Mammary epithelial cell (primary cell): ENCODE measurements at regions not wholly inside any gene's neighbourhood (a gene's known extent, or its start where the extent isn't known, plus 50 kb on each side); places are given as distances from the start of the nearest gene placed in this dataset.

Source experiments
- EZH2 ChIP-seq: IDR thresholded peaks from 2 replicates; pipeline ENCODE4 v1.6.1; 2012; ENCODE audit warnings: low read length, inconsistent platforms, borderline replicate concordance
- TF ChIP-seq, protein P1 (sequence below), 2 donors: IDR thresholded peaks in 1 of 2; conservative IDR thresholded peaks in 1 of 2; 2 replicates each; pipeline ENCODE4 v1.5.1; 2011 to 2012; ENCODE audit warnings: inconsistent platforms in 2 of 2, low read length in 2 of 2, mild to moderate bottlenecking in 2 of 2, control low read depth in 1 of 2, low read depth in 1 of 2; ENCODE audit not compliant: insufficient read depth in 1 of 2; ENCODE audit errors: extremely low read depth in 1 of 2

- TF ChIP-seq, protein P1, sequence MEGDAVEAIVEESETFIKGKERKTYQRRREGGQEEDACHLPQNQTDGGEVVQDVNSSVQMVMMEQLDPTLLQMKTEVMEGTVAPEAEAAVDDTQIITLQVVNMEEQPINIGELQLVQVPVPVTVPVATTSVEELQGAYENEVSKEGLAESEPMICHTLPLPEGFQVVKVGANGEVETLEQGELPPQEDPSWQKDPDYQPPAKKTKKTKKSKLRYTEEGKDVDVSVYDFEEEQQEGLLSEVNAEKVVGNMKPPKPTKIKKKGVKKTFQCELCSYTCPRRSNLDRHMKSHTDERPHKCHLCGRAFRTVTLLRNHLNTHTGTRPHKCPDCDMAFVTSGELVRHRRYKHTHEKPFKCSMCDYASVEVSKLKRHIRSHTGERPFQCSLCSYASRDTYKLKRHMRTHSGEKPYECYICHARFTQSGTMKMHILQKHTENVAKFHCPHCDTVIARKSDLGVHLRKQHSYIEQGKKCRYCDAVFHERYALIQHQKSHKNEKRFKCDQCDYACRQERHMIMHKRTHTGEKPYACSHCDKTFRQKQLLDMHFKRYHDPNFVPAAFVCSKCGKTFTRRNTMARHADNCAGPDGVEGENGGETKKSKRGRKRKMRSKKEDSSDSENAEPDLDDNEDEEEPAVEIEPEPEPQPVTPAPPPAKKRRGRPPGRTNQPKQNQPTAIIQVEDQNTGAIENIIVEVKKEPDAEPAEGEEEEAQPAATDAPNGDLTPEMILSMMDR (conservative IDR thresholded peaks at IDR 0.05 in 1 of 2, IDR thresholded peaks at IDR 0.05 in 1 of 2; ENCODE audit: extremely low read depth in 1 of 2, insufficient read depth in 1 of 2, low read depth in 1 of 2, low read length in 2 of 2), result no peak
- no peak for TF ChIP-seq EZH2
These were observed 1082.2 kb upstream of the DDX18 start for GRCh38 chr2:116732322-116732721.
